ENCODE measurements at regions not wholly inside any gene's neighbourhood (a gene's known extent, or its start where the extent isn't known, plus 50 kb on each side); places are given as distances from the start of the nearest gene placed in this dataset.

GRCh38 chr5:54366707-54367106, 56.3 kb upstream of the ARL15 start:
- no peak for DNase-seq (ENCODE audit: low spot score)

- no peak for DNase-seq (ENCODE audit: low spot score)
These were observed 53.3 kb upstream of the ARL15 start for GRCh38 chr5:54363669-54364068.

- no peak for DNase-seq (ENCODE audit: low spot score)
These were observed 52.7 kb upstream of the ARL15 start for GRCh38 chr5:54362992-54363625.

- DNase-seq (ENCODE audit: low spot score), result no peak
These were observed 52.1 kb upstream of the ARL15 start for GRCh38 chr5:54362434-54362833.

- no peak for DNase-seq (ENCODE audit: low spot score)
These were observed 51.5 kb upstream of the ARL15 start for GRCh38 chr5:54361691-54362411.

GRCh38 chr5:54360925-54361662, 50.7 kb upstream of the ARL15 start:
- DNase-seq (ENCODE audit: low spot score), result no peak

Data from COLO829 (cell line).